ENCODE measurements at regions not wholly inside any gene's neighbourhood (a gene's known extent, or its start where the extent isn't known, plus 50 kb on each side); places are given as distances from the start of the nearest gene placed in this dataset.

DNA sequence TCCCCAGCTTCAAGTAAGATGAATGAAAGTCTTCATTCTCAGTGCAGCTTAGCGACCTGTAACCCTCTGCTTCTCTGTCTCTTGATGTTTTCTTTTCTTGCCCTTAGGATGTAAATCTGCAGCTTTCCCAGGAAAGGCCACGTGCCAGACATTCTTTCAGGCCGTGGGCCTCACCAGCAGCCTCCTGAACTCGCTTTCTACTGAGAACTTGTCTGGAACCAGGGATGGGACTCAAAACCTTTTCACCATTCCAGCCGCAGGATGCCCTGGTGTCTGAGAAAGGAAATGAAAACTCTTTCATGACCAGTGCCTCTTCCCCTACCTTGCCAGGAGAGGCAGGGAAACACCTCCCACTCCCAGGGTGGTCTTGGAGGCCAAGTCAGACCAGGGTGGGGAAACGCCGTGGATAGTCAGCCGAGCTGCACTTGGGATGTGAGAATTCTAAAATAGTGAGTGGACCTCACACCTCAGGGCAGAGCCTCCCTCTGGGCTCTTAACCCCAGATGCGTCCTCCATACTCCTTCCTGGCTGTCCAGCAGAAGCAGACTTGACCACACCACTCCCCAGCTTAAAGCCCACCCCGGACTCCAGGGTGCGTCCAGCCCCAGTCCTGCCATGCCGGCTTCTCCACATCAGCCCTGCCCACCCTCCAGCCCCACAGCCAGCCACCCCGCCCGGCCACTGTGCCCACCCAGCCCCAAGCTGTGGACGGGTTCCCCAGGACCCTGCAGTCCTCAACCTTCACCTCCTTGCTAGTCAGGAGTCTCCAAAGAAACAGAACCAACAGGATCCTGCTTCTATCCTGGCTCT is 115.5 kb downstream of the TWIST2 start:
- TF ChIP-seq, protein P1, sequence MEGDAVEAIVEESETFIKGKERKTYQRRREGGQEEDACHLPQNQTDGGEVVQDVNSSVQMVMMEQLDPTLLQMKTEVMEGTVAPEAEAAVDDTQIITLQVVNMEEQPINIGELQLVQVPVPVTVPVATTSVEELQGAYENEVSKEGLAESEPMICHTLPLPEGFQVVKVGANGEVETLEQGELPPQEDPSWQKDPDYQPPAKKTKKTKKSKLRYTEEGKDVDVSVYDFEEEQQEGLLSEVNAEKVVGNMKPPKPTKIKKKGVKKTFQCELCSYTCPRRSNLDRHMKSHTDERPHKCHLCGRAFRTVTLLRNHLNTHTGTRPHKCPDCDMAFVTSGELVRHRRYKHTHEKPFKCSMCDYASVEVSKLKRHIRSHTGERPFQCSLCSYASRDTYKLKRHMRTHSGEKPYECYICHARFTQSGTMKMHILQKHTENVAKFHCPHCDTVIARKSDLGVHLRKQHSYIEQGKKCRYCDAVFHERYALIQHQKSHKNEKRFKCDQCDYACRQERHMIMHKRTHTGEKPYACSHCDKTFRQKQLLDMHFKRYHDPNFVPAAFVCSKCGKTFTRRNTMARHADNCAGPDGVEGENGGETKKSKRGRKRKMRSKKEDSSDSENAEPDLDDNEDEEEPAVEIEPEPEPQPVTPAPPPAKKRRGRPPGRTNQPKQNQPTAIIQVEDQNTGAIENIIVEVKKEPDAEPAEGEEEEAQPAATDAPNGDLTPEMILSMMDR (IDR thresholded peaks at IDR 0.05) = no peak

DNA sequence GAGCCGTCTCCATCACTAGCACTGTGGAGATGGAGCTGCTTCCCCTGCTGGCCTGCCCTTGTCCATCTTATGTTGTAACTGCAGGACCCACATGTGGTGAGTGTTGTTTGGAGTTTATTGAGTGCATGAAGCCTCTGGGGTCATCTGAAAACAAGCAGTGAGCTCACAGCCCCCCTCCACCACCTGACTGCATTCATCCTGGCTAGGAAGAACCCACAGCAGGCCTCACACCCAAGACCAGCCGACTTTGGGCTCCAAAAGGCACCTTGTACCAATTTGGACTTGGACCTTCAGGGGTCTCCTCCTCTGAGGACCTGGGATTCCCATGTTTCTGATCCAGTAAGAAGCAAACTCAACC is 116.1 kb downstream of the TWIST2 start:
- TF ChIP-seq, protein P1 (IDR thresholded peaks at IDR 0.05) = no peak

DNA sequence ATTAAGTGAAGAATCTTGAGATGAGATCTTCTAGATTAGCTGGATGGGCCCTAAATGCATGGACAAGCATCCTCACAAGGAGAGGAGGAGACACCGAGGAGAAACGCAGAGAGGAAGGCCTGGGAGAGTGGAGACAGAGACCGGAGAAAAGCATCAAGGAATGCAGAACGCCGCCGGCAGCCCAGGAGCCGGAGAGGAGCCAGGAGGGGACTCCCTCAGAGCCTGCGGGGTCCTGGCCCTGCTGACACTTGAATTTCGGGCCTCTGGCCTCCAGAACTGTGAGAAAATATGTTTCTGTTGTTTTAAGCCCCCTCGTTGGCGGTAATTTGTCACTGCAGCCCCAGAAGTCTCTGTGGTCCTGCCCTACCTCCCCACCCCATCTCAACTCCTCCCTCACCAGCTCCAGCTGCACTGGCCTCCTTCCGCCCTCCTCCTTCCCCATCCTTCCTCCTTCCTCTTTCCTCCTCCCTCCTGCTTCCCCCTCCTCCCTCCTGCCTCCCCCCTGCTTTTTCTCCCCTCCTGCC is 116.7 kb downstream of the TWIST2 start:
- TF ChIP-seq, protein P1 (IDR thresholded peaks at IDR 0.05) = no peak

DNA sequence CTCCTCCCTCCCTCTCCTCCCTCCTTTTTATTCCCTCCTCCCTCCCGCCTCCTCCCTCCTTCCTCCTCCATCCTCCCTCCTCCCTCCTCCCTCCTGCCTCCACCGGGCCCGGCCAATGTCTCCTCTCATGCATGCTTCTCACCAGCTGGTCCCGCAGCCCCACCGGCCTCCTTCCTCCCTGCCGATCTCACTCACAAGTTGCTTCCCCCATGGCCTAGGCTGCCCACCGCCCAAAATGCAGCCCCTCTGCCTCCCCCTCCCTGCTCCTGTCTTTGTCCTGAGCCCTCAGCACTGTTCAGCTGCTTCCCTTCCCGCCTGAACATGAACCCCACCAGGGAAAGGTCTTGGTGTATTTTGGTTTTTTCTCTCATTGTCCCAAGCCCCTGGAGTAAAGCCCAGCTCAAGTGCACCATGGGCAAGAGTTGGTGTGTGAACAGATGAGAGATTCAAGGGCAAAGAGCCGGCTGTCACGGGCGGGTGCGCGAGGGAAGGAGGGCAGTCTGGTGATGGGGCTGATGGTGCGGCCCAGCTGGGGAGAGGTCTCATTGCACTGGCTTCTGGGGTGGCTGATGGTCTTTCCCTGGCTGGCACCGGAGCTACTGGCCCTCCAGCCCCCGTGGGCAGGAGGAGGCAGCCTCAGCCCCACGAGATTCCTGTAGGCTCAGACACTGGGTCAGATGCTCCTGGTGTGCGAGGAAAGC is 117.6 kb downstream of the TWIST2 start:
- TF ChIP-seq, protein P1 (IDR thresholded peaks at IDR 0.05) = no peak

DNA sequence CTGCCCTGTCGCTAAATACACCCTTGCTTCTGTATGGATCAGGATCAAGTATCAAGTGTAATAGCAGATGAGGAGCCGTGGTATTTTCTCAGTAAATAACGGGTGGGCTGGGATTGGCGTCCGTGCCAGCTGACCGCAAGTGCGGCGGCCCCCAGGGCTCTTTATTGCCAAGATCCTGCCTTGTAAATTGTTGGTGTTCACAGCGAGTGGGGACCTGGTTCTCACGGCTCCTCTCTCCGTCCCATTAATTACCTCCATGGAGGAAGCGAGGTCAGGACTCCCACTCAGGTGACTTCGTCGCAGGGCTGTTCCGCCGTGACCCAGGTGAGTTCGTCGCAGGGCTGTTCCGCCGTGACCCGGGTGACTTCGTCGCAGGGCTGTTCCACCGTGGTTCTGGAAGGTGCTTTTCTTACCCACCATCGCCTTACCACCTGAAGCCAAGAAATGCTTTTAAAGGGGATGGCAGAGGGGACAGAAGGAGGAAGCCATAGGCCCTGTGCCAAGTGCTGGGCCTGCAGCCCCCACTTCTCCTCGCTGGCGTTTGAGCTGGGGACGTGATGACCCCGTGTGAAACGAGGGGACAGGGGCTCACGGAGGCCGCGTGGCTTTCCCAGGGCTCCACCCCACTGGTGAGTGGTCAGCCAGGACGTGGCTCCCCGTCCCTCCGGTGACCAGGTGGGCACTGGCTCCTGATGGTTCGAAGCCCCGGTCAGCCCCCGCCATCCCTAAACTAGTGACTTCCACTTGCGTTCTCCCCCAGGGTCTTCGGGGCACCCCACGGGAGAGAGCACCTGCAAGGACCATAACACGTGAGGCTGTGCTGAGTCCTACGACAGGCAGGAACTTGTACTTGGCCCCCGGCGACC is 118.4 kb downstream of the TWIST2 start:
- TF ChIP-seq, protein P1 (IDR thresholded peaks at IDR 0.05) = no peak

DNA sequence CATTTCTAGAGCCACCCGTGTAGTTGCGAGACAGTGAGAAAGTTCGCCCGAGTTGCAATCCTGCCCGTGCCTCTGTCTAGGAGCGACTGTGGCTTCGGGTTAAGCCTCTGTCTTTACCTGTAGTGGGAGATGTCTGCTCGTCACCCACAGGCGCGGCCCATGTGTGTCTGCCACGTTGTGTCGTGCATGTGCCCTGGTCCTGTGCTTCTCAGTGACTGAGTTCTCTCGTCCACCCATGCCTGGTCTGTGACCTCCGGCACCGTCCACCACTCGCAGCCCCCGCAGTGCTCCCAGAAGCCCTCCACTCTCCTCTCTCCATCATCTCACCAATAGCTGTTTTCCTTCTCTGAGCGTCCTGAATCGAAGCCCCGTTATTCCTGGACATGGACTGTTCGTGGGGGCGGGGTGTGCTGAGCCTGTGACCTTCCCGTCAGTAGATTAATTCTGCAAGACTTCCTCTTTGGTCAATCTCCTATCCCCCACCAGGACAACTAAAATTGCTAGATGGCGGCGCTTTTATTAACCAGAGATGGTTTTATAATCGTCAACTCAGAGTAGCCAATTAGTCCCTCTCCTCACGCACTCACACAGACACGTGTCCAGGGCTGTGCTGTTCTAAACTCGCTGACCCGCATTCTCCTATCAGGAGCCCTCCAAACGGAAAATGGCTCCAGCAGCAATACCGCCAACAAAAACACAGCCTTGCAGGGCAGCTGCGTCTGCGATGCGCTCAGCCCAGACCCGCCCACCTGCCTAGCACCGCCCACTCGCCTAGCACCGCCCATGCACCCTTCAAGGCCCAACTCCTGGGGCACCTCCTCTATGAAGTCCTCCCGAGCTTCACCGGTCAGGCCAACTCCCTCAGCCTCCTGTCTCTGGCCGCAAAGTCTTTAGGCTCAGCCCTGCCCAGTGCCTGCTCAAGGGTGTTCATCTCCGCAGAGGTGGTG is 119.4 kb downstream of the TWIST2 start:
- TF ChIP-seq, protein P1 (IDR thresholded peaks at IDR 0.05) = no peak
